IMR-90 (cell line): ENCODE measurements at regions not wholly inside any gene's neighbourhood (a gene's known extent, or its start where the extent isn't known, plus 50 kb on each side); places are given as distances from the start of the nearest gene placed in this dataset.

Source experiments
- MAFK ChIP-seq: IDR thresholded peaks from 2 replicates; pipeline ENCODE4 v1.6.1; 2012; ENCODE audit warnings: low read depth, low read length, improper control_type of control experiment
- NFE2L2 ChIP-seq: fragments of 150-350 bp; IDR thresholded peaks from 2 replicates; pipeline ENCODE4 v1.6.1; 2016; ENCODE audit warnings: low read depth, mild to moderate bottlenecking, low read length
- POLR2A ChIP-seq: IDR thresholded peaks from 2 replicates; pipeline ENCODE4 v1.6.1; 2012; ENCODE audit warnings: mild to moderate bottlenecking, low read depth, low read length
- RAD21 ChIP-seq: IDR thresholded peaks from 2 replicates; pipeline ENCODE4 v1.6.1; 2012; ENCODE audit warnings: low read length, improper control_type of control experiment
- TF ChIP-seq, protein P1 (sequence below): fragments of 150-350 bp; IDR thresholded peaks from 2 replicates; pipeline ENCODE4 v1.6.1; 2017; ENCODE audit warnings: mild to moderate bottlenecking, antibody characterized with exemption, low read length, low read depth
- TF ChIP-seq, protein P2 (sequence below): conservative IDR thresholded peaks from 2 replicates; pipeline ENCODE4 v1.5.1; 2012; ENCODE audit warnings: mild to moderate bottlenecking, low read depth, low read length, improper control_type of control experiment

DNA sequence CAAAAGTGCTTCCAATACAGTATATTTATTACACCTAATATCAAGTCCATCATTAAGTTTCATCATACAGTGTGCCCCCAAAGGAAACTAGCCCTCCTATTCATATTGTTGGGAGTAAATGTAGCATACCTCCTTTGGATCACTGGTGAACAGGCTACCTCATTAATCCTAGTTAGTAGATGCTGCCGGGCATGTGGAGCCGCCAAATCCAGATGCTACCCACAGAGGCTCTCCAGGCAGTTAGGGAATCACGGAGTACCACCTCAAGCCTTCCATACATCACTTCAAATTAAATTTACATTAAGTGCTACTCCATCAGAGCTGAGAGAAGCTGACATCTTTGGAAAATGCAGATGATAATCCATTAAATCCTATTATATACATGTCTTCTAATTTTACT, 121.7 kb upstream of the FOXD3 start:
- TF ChIP-seq, protein P1, sequence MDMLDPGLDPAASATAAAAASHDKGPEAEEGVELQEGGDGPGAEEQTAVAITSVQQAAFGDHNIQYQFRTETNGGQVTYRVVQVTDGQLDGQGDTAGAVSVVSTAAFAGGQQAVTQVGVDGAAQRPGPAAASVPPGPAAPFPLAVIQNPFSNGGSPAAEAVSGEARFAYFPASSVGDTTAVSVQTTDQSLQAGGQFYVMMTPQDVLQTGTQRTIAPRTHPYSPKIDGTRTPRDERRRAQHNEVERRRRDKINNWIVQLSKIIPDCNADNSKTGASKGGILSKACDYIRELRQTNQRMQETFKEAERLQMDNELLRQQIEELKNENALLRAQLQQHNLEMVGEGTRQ, result no peak
- TF ChIP-seq RAD21 (no peak), NFE2L2 (no peak), POLR2A (no peak), MAFK (no peak)
- TF ChIP-seq, protein P2, sequence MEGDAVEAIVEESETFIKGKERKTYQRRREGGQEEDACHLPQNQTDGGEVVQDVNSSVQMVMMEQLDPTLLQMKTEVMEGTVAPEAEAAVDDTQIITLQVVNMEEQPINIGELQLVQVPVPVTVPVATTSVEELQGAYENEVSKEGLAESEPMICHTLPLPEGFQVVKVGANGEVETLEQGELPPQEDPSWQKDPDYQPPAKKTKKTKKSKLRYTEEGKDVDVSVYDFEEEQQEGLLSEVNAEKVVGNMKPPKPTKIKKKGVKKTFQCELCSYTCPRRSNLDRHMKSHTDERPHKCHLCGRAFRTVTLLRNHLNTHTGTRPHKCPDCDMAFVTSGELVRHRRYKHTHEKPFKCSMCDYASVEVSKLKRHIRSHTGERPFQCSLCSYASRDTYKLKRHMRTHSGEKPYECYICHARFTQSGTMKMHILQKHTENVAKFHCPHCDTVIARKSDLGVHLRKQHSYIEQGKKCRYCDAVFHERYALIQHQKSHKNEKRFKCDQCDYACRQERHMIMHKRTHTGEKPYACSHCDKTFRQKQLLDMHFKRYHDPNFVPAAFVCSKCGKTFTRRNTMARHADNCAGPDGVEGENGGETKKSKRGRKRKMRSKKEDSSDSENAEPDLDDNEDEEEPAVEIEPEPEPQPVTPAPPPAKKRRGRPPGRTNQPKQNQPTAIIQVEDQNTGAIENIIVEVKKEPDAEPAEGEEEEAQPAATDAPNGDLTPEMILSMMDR, result no peak
